ENCODE measurements at regions not wholly inside any gene's neighbourhood (a gene's known extent, or its start where the extent isn't known, plus 50 kb on each side); places are given as distances from the start of the nearest gene placed in this dataset.

- FAIRE-seq = no peak
- no peak for DNase-seq (ENCODE audit: low spot score in 2 of 2)
Observed at GRCh38 chr4:60575336-60575735, 624.8 kb upstream of the ADGRL3 start.

GRCh38 chr4:60579335-60579734 lies 620.8 kb upstream of the ADGRL3 start:
- FAIRE-seq (no peak), DNase-seq (ENCODE audit: low spot score in 2 of 2) (no peak)

GRCh38 chr4:60581919-60582536 lies 618.1 kb upstream of the ADGRL3 start:
- DNase-seq (ENCODE audit: low spot score in 2 of 2) (no peak), FAIRE-seq (no peak)

GRCh38 chr4:60588556-60588955 lies 611.6 kb upstream of the ADGRL3 start:
- DNase-seq (ENCODE audit: low spot score in 2 of 2) (no peak), FAIRE-seq (no peak)

- no peak for FAIRE-seq
Observed at GRCh38 chr4:60589425-60589824, 610.7 kb upstream of the ADGRL3 start.

GRCh38 chr4:60590116-60590515 lies 610.0 kb upstream of the ADGRL3 start:
- DNase-seq (ENCODE audit: low spot score in 2 of 2) (no peak), FAIRE-seq (no peak)

More at GRCh38 chr4:60589425-60589824, 610.7 kb upstream of the ADGRL3 start:
- DNase-seq (ENCODE audit: low spot score in 2 of 2) = no peak

- FAIRE-seq (no peak), DNase-seq (ENCODE audit: low spot score in 2 of 2) (no peak)
Observed at GRCh38 chr4:60605646-60606354, 594.3 kb upstream of the ADGRL3 start.

GRCh38 chr4:60611762-60612496 lies 588.2 kb upstream of the ADGRL3 start:
- DNase-seq (ENCODE audit: low spot score in 2 of 2) = no peak

GRCh38 chr4:60617731-60618130 lies 582.4 kb upstream of the ADGRL3 start:
- FAIRE-seq (no peak), DNase-seq (ENCODE audit: low spot score in 2 of 2) (no peak)

More at GRCh38 chr4:60611762-60612496, 588.2 kb upstream of the ADGRL3 start:
- FAIRE-seq = no peak

- DNase-seq (ENCODE audit: low spot score in 2 of 2) = no peak
- FAIRE-seq = no peak
Observed at GRCh38 chr4:60619531-60620305, 580.4 kb upstream of the ADGRL3 start.

GRCh38 chr4:60637976-60638375 lies 562.1 kb upstream of the ADGRL3 start:
- no peak for FAIRE-seq
- DNase-seq (ENCODE audit: low spot score in 2 of 2) = no peak

GRCh38 chr4:60648774-60649173 lies 551.4 kb upstream of the ADGRL3 start:
- DNase-seq (ENCODE audit: low spot score in 2 of 2) (no peak), FAIRE-seq (no peak)

GRCh38 chr4:60652933-60653332 lies 547.2 kb upstream of the ADGRL3 start:
- no peak for FAIRE-seq
- no peak for DNase-seq (ENCODE audit: low spot score in 2 of 2)

- no peak for DNase-seq (ENCODE audit: low spot score in 2 of 2)
- no peak for FAIRE-seq
Observed at GRCh38 chr4:60655356-60655755, 544.8 kb upstream of the ADGRL3 start.

GRCh38 chr4:60656171-60656570 lies 544.0 kb upstream of the ADGRL3 start:
- no peak for FAIRE-seq

GRCh38 chr4:60657041-60657440 lies 543.1 kb upstream of the ADGRL3 start:
- DNase-seq (ENCODE audit: low spot score in 2 of 2) (no peak), FAIRE-seq (no peak)

More at GRCh38 chr4:60656171-60656570, 544.0 kb upstream of the ADGRL3 start:
- DNase-seq (ENCODE audit: low spot score in 2 of 2) = no peak

- FAIRE-seq (no peak), DNase-seq (ENCODE audit: low spot score in 2 of 2) (no peak)
Observed at GRCh38 chr4:60657807-60658206, 542.3 kb upstream of the ADGRL3 start.

- FAIRE-seq = no peak
Observed at GRCh38 chr4:60663769-60664168, 536.4 kb upstream of the ADGRL3 start.

GRCh38 chr4:60682901-60683300 lies 517.2 kb upstream of the ADGRL3 start:
- DNase-seq (ENCODE audit: low spot score in 2 of 2) (no peak), FAIRE-seq (no peak)

More at GRCh38 chr4:60663769-60664168, 536.4 kb upstream of the ADGRL3 start:
- no peak for DNase-seq (ENCODE audit: low spot score in 2 of 2)

GRCh38 chr4:60683357-60683756 lies 516.8 kb upstream of the ADGRL3 start:
- DNase-seq (ENCODE audit: low spot score in 2 of 2) = no peak
- FAIRE-seq = no peak

- FAIRE-seq (no peak), DNase-seq (ENCODE audit: low spot score in 2 of 2) (no peak)
Observed at GRCh38 chr4:60683973-60684372, 516.2 kb upstream of the ADGRL3 start.
